B cell (primary cell): ENCODE measurements at regions not wholly inside any gene's neighbourhood (a gene's known extent, or its start where the extent isn't known, plus 50 kb on each side); places are given as distances from the start of the nearest gene placed in this dataset.

Source experiments
- EZH2 ChIP-seq: IDR thresholded peaks from 2 replicates; pipeline ENCODE4 v1.6.1; 2012; ENCODE audit warnings: borderline replicate concordance, low read depth, mild to moderate bottlenecking, moderate library complexity, low read length; ENCODE audit not compliant: insufficient read depth, poor library complexity, severe bottlenecking
- TF ChIP-seq, protein P1 (sequence below): fragments of 200-600 bp; IDR thresholded peaks from one replicate; pipeline ENCODE4 v1.8.0; 2022; ENCODE audit warnings: antibody characterized with exemption, mild to moderate bottlenecking

DNA sequence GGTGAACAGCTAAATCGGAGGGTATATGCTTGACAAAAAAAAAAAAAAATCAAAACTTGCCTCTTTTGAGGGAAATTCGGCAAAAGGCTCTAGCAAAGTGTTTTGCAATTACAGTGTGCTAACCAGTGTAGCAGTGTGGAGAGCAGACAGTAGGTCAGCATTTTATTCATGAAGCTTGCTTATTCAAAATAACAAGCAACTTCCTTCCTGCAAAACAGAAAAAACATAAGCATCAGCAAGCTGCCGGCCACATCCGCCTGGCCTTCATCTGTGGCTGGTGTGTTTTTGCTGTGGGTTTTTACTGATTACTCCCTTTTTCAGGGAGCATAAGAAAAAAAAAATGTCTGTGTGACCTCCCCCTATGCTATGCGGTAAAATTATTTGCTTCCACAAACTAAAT, 434.1 kb downstream of the OCA2 start:
- TF ChIP-seq, protein P1, sequence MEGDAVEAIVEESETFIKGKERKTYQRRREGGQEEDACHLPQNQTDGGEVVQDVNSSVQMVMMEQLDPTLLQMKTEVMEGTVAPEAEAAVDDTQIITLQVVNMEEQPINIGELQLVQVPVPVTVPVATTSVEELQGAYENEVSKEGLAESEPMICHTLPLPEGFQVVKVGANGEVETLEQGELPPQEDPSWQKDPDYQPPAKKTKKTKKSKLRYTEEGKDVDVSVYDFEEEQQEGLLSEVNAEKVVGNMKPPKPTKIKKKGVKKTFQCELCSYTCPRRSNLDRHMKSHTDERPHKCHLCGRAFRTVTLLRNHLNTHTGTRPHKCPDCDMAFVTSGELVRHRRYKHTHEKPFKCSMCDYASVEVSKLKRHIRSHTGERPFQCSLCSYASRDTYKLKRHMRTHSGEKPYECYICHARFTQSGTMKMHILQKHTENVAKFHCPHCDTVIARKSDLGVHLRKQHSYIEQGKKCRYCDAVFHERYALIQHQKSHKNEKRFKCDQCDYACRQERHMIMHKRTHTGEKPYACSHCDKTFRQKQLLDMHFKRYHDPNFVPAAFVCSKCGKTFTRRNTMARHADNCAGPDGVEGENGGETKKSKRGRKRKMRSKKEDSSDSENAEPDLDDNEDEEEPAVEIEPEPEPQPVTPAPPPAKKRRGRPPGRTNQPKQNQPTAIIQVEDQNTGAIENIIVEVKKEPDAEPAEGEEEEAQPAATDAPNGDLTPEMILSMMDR = no peak
- no peak for TF ChIP-seq EZH2
